ENCODE measurements at regions not wholly inside any gene's neighbourhood (a gene's known extent, or its start where the extent isn't known, plus 50 kb on each side); places are given as distances from the start of the nearest gene placed in this dataset.
"Not testable (repeated sequence)": the region's sequence is repeated elsewhere in the genome, so short reads cannot be mapped to it uniquely, and the experiment has no call there.

- not testable (repeated sequence) for DNase-seq
Observed at GRCh38 chr5:7310656-7311055, 85.3 kb upstream of the ADCY2 start.

- no peak for DNase-seq
Observed at GRCh38 chr5:7315118-7315517, 80.8 kb upstream of the ADCY2 start.

- DNase-seq, result no peak
Observed at GRCh38 chr5:7317751-7318150, 78.2 kb upstream of the ADCY2 start.

- DNase-seq, result no peak
Observed at GRCh38 chr5:7320701-7321301, 75.1 kb upstream of the ADCY2 start.

GRCh38 chr5:7321724-7322123 lies 74.2 kb upstream of the ADCY2 start:
- no peak for DNase-seq

- DNase-seq, result no peak
Observed at GRCh38 chr5:7324919-7325318, 71.0 kb upstream of the ADCY2 start.

- no peak for DNase-seq
Observed at GRCh38 chr5:7325975-7326913, 69.7 kb upstream of the ADCY2 start.

- no peak for DNase-seq
Observed at GRCh38 chr5:7329141-7329540, 66.8 kb upstream of the ADCY2 start.

- DNase-seq, result no peak
Observed at GRCh38 chr5:7329712-7330111, 66.2 kb upstream of the ADCY2 start.

GRCh38 chr5:7330256-7330655 lies 65.7 kb upstream of the ADCY2 start:
- no peak for DNase-seq

- DNase-seq, result no peak
Observed at GRCh38 chr5:7331131-7331530, 64.8 kb upstream of the ADCY2 start.
